HEK293 (cell line): ENCODE measurements at regions not wholly inside any gene's neighbourhood (a gene's known extent, or its start where the extent isn't known, plus 50 kb on each side); places are given as distances from the start of the nearest gene placed in this dataset.

Source experiments
- CTCF ChIA-PET: fragments of 350-600 bp; formaldehyde crosslinking; extraction: SDS; loops from one replicate; lab custom pipeline; 2021; ENCODE audit warnings: antibody characterized with exemption; lab: Yijun Ruan, JAX
- POLR2A ChIA-PET: fragments of 300-600 bp; formaldehyde crosslinking; extraction: SDS; loops from one replicate; lab custom pipeline; 2020; ENCODE audit warnings: antibody characterized with exemption, inconsistent platforms; lab: Yijun Ruan, JAX
- H3K27ac ChIP-seq: fragments of 200-500 bp; sonication (Bioruptor generic); 2 replicates; pipeline ENCODE4 v1.5.1; 2014; ENCODE audit warnings: low read depth, low read length, control low read depth, inconsistent platforms; ENCODE audit errors: extremely low read depth
- H3K36me3 ChIP-seq, 2 experiments: fragments of 200-500 bp in 1 of 2; sonication (Bioruptor generic) in 1 of 2; 1 replicate in 1 of 2; 2 replicates in 1 of 2; pipeline ENCODE4 v1.5.1; 2014 to 2017; ENCODE audit warnings: inconsistent platforms in 2 of 2, low read length in 2 of 2; ENCODE audit not compliant: control insufficient read depth in 2 of 2, insufficient read depth in 1 of 2
- H3K4me1 ChIP-seq: fragments of 200-500 bp; sonication (Bioruptor generic); 2 replicates; pipeline ENCODE4 v1.5.1; 2014; ENCODE audit warnings: mild to moderate bottlenecking, low read length, inconsistent platforms; ENCODE audit not compliant: control insufficient read depth, insufficient read depth
- H3K4me3 ChIP-seq: 2 replicates; pipeline ENCODE4 v1.5.1; 2011; ENCODE audit warnings: low read depth, mild to moderate bottlenecking, control low read depth, low read length, moderate library complexity
- H3K9me3 ChIP-seq: fragments of 200-500 bp; sonication (Bioruptor generic); 2 replicates; pipeline ENCODE4 v1.5.1; 2014; ENCODE audit warnings: low read depth, low read length, inconsistent platforms; ENCODE audit not compliant: control insufficient read depth, insufficient read depth
- BCL6B ChIP-seq: fragments of 450-650 bp; formaldehyde crosslinking; IDR thresholded peaks from 2 replicates; pipeline ENCODE4 v1.5.1; 2017; ENCODE audit warnings: missing biosample characterization, missing genetic modification characterization
- CTCF ChIP-seq: fragments of 450-650 bp; formaldehyde crosslinking; IDR thresholded peaks from 2 replicates; pipeline ENCODE4 v1.5.1; 2016; ENCODE audit warnings: missing biosample characterization, missing genetic modification characterization
- FEZF1 ChIP-seq: fragments of 450-650 bp; formaldehyde crosslinking; IDR thresholded peaks from 2 replicates; pipeline ENCODE4 v1.5.1; 2016; ENCODE audit warnings: missing biosample characterization, missing genetic modification characterization
- GFI1B ChIP-seq: fragments of 450-650 bp; formaldehyde crosslinking; IDR thresholded peaks from 2 replicates; pipeline ENCODE4 v1.5.1; 2016; ENCODE audit warnings: missing biosample characterization, missing genetic modification characterization
- HOXD13 ChIP-seq: sonication (generic); formaldehyde crosslinking; IDR thresholded peaks from 2 replicates; pipeline ENCODE4 v1.8.0; 2022; ENCODE audit warnings: missing genetic modification reagents, borderline replicate concordance
- MEIS1 ChIP-seq: sonication (generic); formaldehyde crosslinking; IDR thresholded peaks from 2 replicates; pipeline ENCODE4 v1.8.1; 2022; ENCODE audit warnings: missing genetic modification reagents, mild to moderate bottlenecking, borderline replicate concordance
- MYNN ChIP-seq: fragments of 450-650 bp; formaldehyde crosslinking; IDR thresholded peaks from 2 replicates; pipeline ENCODE4 v1.5.1; 2016; ENCODE audit warnings: missing biosample characterization, missing genetic modification characterization, borderline replicate concordance
- PRDM4 ChIP-seq: fragments of 450-650 bp; formaldehyde crosslinking; IDR thresholded peaks from 2 replicates; pipeline ENCODE4 v1.5.1; 2017; ENCODE audit warnings: missing biosample characterization, missing genetic modification characterization
- SCRT1 ChIP-seq: fragments of 450-650 bp; formaldehyde crosslinking; IDR thresholded peaks from 2 replicates; pipeline ENCODE4 v1.5.1; 2016; ENCODE audit warnings: missing biosample characterization, missing genetic modification characterization, borderline replicate concordance
- SETDB1 ChIP-seq: IDR thresholded peaks from one replicate; pipeline ENCODE4 v1.6.1; 2017; ENCODE audit warnings: mild to moderate bottlenecking, low read length, moderate library complexity, mixed read lengths; ENCODE audit not compliant: insufficient read length
- ZBTB8A ChIP-seq: fragments of 450-650 bp; formaldehyde crosslinking; IDR thresholded peaks from 2 replicates; pipeline ENCODE4 v1.5.1; 2016; ENCODE audit warnings: missing biosample characterization, missing genetic modification characterization
- ZFP3 ChIP-seq: fragments of 450-650 bp; formaldehyde crosslinking; IDR thresholded peaks from 2 replicates; pipeline ENCODE4 v1.5.1; 2016; ENCODE audit warnings: low read depth, missing biosample characterization, missing genetic modification characterization
- ZNF10 ChIP-seq: fragments of 450-650 bp; formaldehyde crosslinking; IDR thresholded peaks from 2 replicates; pipeline ENCODE4 v1.5.1; 2017; ENCODE audit warnings: missing biosample characterization, missing genetic modification characterization
- ZNF112 ChIP-seq: fragments of 450-650 bp; formaldehyde crosslinking; IDR thresholded peaks from 2 replicates; pipeline ENCODE4 v1.5.0; 2017; ENCODE audit warnings: missing biosample characterization, missing genetic modification characterization
- ZNF148 ChIP-seq: fragments of 450-650 bp; formaldehyde crosslinking; IDR thresholded peaks from 2 replicates; pipeline ENCODE4 v1.5.0; 2017; ENCODE audit warnings: missing biosample characterization, missing genetic modification characterization, borderline replicate concordance
- ZNF18 ChIP-seq: fragments of 450-650 bp; formaldehyde crosslinking; IDR thresholded peaks from 2 replicates; pipeline ENCODE4 v1.5.1; 2016; ENCODE audit warnings: missing biosample characterization, missing genetic modification characterization
- ZNF202 ChIP-seq: fragments of 450-650 bp; formaldehyde crosslinking; IDR thresholded peaks from 2 replicates; pipeline ENCODE4 v1.5.1; 2016; ENCODE audit warnings: missing biosample characterization, missing genetic modification characterization, borderline replicate concordance
- ZNF23 ChIP-seq: fragments of 450-650 bp; formaldehyde crosslinking; IDR thresholded peaks from 2 replicates; pipeline ENCODE4 v1.5.1; 2016; ENCODE audit warnings: missing biosample characterization, missing genetic modification characterization, borderline replicate concordance
- ZNF513 ChIP-seq: fragments of 450-650 bp; IDR thresholded peaks from 2 replicates; pipeline ENCODE4 v1.5.1; 2018; ENCODE audit warnings: missing biosample characterization, missing genetic modification characterization
- ZNF585B ChIP-seq: fragments of 450-650 bp; formaldehyde crosslinking; IDR thresholded peaks from 2 replicates; pipeline ENCODE4 v1.5.1; 2016; ENCODE audit warnings: missing biosample characterization, missing genetic modification characterization
- ZNF629 ChIP-seq: fragments of 450-650 bp; formaldehyde crosslinking; IDR thresholded peaks from 2 replicates; pipeline ENCODE4 v1.5.1; 2017; ENCODE audit warnings: missing biosample characterization, missing genetic modification characterization

GRCh38 chr10:90372451-90372850, 485.4 kb downstream of the HTR7 start:
- Histone ChIP-seq H3K4me3 (no peak overlapping the region), H3K27ac (no peak overlapping the region), H3K9me3 (no peaks in the 10 kb centered on the region), H3K4me1 (no peaks in the 10 kb centered on the region), H3K36me3 (no peaks in the 10 kb centered on the region)
- TF ChIP-seq ZNF10 (tag by site-specific recombination): no peak
- ChIA-PET CTCF (interaction anchor here (0.9 kb wide), 1 partner anchor 19 kb away, joined by 3 read pairs; no protein-coding TSS in a partner anchor), POLR2A (no interaction called here)

GRCh38 chr10:90373911-90374310, 483.9 kb downstream of the HTR7 start:
- ChIA-PET CTCF (no interaction called here), POLR2A (no interaction called here)
- Histone ChIP-seq H3K27ac (no peak overlapping the region), H3K4me3 (no peak overlapping the region), H3K36me3 (no peaks in the 10 kb centered on the region), H3K9me3 (no peaks in the 10 kb centered on the region), H3K4me1 (no peaks in the 10 kb centered on the region)
- TF ChIP-seq SCRT1: no peak
- no peak for TF ChIP-seq ZNF18 (tag by site-specific recombination)
- TF ChIP-seq ZNF585B (tag by site-specific recombination): no peak
- TF ChIP-seq MEIS1: no peak
- no peak for TF ChIP-seq ZBTB8A
- no peak for TF ChIP-seq FEZF1 (tag by site-specific recombination)
- TF ChIP-seq ZNF112: no peak
- TF ChIP-seq CTCF (tag by site-specific recombination): no peak
- no peak for TF ChIP-seq HOXD13 (CRISPR knock-in tag)
- TF ChIP-seq ZNF23: no peak
- no peak for TF ChIP-seq SETDB1
- TF ChIP-seq BCL6B: no peak
- TF ChIP-seq ZNF202: no peak
- TF ChIP-seq ZNF148 (tag by site-specific recombination): no peak
- TF ChIP-seq ZFP3 (tag by site-specific recombination): no peak
- no peak for TF ChIP-seq PRDM4 (tag by site-specific recombination)
- TF ChIP-seq GFI1B (tag by site-specific recombination): no peak
- no peak for TF ChIP-seq ZNF629 (tag by site-specific recombination)
- TF ChIP-seq ZNF513: no peak
- no peak for TF ChIP-seq MYNN (tag by site-specific recombination)
